Neuronal stem cell (in vitro differentiated cells): ENCODE measurements at regions not wholly inside any gene's neighbourhood (a gene's known extent, or its start where the extent isn't known, plus 50 kb on each side); places are given as distances from the start of the nearest gene placed in this dataset.
A peak's percentile ranks its signal among the peaks of the same experiment; 100 is the strongest.

Experiments
- DNase-seq: peaks from one replicate; pipeline ENCODE4 v3.0.0-alpha.2; 2013; ENCODE audit warnings: low spot score
- H2AFZ ChIP-seq: one replicate; pipeline ENCODE4 v1.6.1; 2013; ENCODE audit warnings: mild to moderate bottlenecking, low read length, inconsistent platforms
- H2AK5ac ChIP-seq: 2 replicates; pipeline ENCODE4 v1.6.1; 2013; ENCODE audit warnings: low read depth, mild to moderate bottlenecking, inconsistent platforms, low read length, moderate library complexity, mixed read lengths
- H2BK120ac ChIP-seq: 2 replicates; pipeline ENCODE4 v1.6.1; 2013; ENCODE audit warnings: low read depth, mild to moderate bottlenecking, inconsistent platforms, low read length, moderate library complexity, mixed read lengths
- H2BK12ac ChIP-seq: one replicate; pipeline ENCODE4 v1.6.1; 2013; ENCODE audit warnings: low read length, inconsistent platforms
- H2BK15ac ChIP-seq: 2 replicates; pipeline ENCODE4 v1.6.1; 2013; ENCODE audit warnings: mild to moderate bottlenecking, low read length, inconsistent platforms, mixed read lengths
- H2BK5ac ChIP-seq: one replicate; pipeline ENCODE4 v1.6.1; 2013; ENCODE audit warnings: inconsistent platforms, mild to moderate bottlenecking, low read length, moderate library complexity
- H3K14ac ChIP-seq: one replicate; pipeline ENCODE4 v1.6.1; 2013; ENCODE audit warnings: low read length, inconsistent platforms
- H3K18ac ChIP-seq: 2 replicates; pipeline ENCODE4 v1.6.1; 2013; ENCODE audit warnings: low read length, inconsistent platforms
- H3K23ac ChIP-seq: 2 replicates; pipeline ENCODE4 v1.6.1; 2013; ENCODE audit warnings: low read depth, mild to moderate bottlenecking, mixed read lengths, low read length, inconsistent platforms; ENCODE audit not compliant: poor library complexity
- H3K27ac ChIP-seq: replicated peaks from 3 replicates; pipeline ENCODE4 v1.5.1; 2013; ENCODE audit warnings: low read length, inconsistent platforms
- H3K27me3 ChIP-seq, 3 experiments: 2 replicates each; pipeline ENCODE4 v1.6.1; 2013; ENCODE audit warnings: low read length in 3 of 3, mild to moderate bottlenecking in 2 of 3, inconsistent platforms in 1 of 3, low read depth in 1 of 3, mixed read lengths in 1 of 3, moderate library complexity in 1 of 3; ENCODE audit not compliant: control insufficient read depth in 3 of 3, insufficient read depth in 3 of 3
- H3K36me3 ChIP-seq, 2 donors: replicated peaks in 1 of 2; 2 replicates each; pipeline ENCODE4 v1.6.1; 2013; ENCODE audit warnings: low read length in 2 of 2; ENCODE audit not compliant: control insufficient read depth in 2 of 2, insufficient read depth in 2 of 2
- H3K4ac ChIP-seq: 2 replicates; pipeline ENCODE4 v1.6.1; 2013; ENCODE audit warnings: inconsistent platforms, mild to moderate bottlenecking, low read length, moderate library complexity
- H3K4me1 ChIP-seq, 2 donors: 1 replicate in 1 of 2; 2 replicates in 1 of 2; pipeline ENCODE4 v1.6.1; 2013; ENCODE audit warnings: low read length in 2 of 2, low read depth in 1 of 2; ENCODE audit not compliant: control insufficient read depth in 2 of 2, insufficient read depth in 1 of 2
- H3K4me2 ChIP-seq: one replicate; pipeline ENCODE4 v1.6.1; 2013; ENCODE audit warnings: mild to moderate bottlenecking, low read length, inconsistent platforms; ENCODE audit not compliant: insufficient read depth, poor library complexity, severe bottlenecking
- H3K4me3 ChIP-seq, 2 donors: 2 replicates each; pipeline ENCODE4 v1.5.1; 2013; ENCODE audit warnings: low read length in 2 of 2, mild to moderate bottlenecking in 2 of 2, inconsistent platforms in 1 of 2, moderate library complexity in 1 of 2
- H3K79me1 ChIP-seq: one replicate; pipeline ENCODE4 v1.6.1; 2013; ENCODE audit warnings: low read depth, mild to moderate bottlenecking, inconsistent platforms, low read length, moderate library complexity
- H3K9ac ChIP-seq: one replicate; pipeline ENCODE4 v1.6.1; 2013; ENCODE audit warnings: mild to moderate bottlenecking, low read depth, low read length, inconsistent platforms; ENCODE audit not compliant: poor library complexity
- H3K9me3 ChIP-seq, 2 donors: replicated peaks in 1 of 2; 2 replicates each; pipeline versions ENCODE3 to v1.6.1; 2013; ENCODE audit warnings: low read length in 2 of 2, mild to moderate bottlenecking in 2 of 2, inconsistent platforms in 1 of 2, low read depth in 1 of 2, mixed read lengths in 1 of 2, moderate library complexity in 1 of 2; ENCODE audit not compliant: control insufficient read depth in 2 of 2, insufficient read depth in 1 of 2
- H4K8ac ChIP-seq: one replicate; pipeline ENCODE4 v1.6.1; 2013; ENCODE audit warnings: low read depth, mild to moderate bottlenecking, inconsistent platforms, low read length, moderate library complexity
- H4K91ac ChIP-seq: one replicate; pipeline ENCODE4 v1.6.1; 2013; ENCODE audit warnings: low read length, low read depth, mild to moderate bottlenecking, inconsistent platforms; ENCODE audit not compliant: poor library complexity
- WGBS, 2 donors: extraction: QIAGEN DNeasy Blood & Tissue Kit; methylation state at CpG; one replicate each; pipeline ENCODE4 v1.1.7; 2013; ENCODE audit warnings: missing lambda C conversion rate in 2 of 2, mixed read lengths in 1 of 2; ENCODE audit not compliant: insufficient read length in 2 of 2, insufficient replicate concordance in 1 of 2; ENCODE audit errors: extremely low coverage in 2 of 2; 5-methylcytosine and 5-hydroxymethylcytosine counted together

DNA sequence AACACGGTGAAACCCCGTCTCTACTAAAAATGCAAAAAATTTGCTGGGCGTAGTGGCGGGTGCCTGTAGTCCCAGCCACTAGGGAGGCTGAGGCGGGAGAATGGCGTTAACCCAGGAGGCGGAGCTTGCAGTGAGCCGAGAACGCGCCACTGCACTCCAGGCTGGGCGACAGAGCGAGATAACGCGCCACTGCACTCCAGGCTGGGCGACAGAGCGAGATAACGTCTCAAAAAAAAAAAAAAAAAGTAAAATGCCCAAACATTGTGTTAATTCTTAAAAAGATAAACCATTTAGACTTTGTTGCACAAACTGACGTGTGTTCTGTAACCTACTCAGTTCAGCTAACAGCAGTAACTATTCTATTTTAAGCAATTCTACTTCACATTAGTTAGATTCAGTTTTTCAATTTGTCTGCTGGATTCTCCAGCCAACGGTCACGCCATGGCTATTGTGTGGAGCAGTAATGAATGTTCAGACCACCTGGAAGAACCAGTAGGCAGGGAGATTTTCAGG, 119.3 kb upstream of the MAN2A1 start:
- no peak overlapping the region for H2BK15ac ChIP-seq
- H4K8ac ChIP-seq: no peak overlapping the region
- no peak overlapping the region for H3K23ac ChIP-seq
- no peak overlapping the region for H3K4ac ChIP-seq
- H2BK12ac ChIP-seq: no peak overlapping the region
- H3K4me3 ChIP-seq: no peak overlapping the region
- no peak overlapping the region for H3K27ac ChIP-seq
- no peaks in the 10 kb centered on the region for H3K36me3 ChIP-seq
- no peak overlapping the region for H2BK5ac ChIP-seq
- no peak overlapping the region for H2BK120ac ChIP-seq
- H4K91ac ChIP-seq: no peak overlapping the region
- WGBS, 2 donors: no CpG with 5 or more reads among the region's 20 CpGs
- H3K79me1 ChIP-seq: no peaks in the 10 kb centered on the region
- no peak overlapping the region for H3K14ac ChIP-seq
- H3K4me1 ChIP-seq: no peaks in the 10 kb centered on the region
- H2AFZ ChIP-seq: no peak overlapping the region
- no peaks in the 10 kb centered on the region for H3K27me3 ChIP-seq
- H3K4me2 ChIP-seq: no peak overlapping the region
- no peak overlapping the region for H3K9ac ChIP-seq
- H2AK5ac ChIP-seq: no peak overlapping the region
- no peak for DNase-seq
- no peak overlapping the region for H3K18ac ChIP-seq
- H3K9me3 ChIP-seq: no peaks in the 10 kb centered on the region

DNA sequence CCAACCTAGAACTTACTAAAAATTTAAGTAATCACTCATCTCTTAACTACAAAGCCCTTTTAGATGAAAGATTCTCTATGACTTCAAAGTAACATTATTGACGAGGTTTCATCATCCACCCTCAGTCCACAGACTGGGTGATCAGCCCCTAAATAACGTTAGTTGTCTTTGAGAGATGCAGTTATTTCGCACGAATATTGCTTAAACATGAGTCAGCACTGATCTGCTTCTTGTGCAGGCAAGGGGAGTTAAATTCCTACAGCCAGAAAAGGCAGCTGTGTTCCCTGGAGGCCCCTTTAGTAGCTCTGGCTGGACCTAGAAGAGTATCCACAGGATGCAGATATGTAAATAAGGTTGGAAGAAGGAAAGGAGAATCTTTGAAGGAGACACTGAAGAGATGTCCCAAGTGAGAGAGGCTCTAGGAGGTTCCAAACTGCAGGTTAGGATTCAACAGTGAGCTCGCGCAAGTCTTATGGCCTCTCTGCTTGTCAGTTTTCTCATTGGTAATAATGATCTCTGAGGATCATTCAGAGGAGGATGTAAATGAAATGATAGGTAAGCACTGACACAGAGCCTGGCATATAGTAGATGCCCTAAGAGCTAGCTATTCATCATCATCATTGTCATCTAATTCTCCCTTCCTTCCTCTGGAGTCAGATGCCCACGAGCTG, 122.2 kb upstream of the MAN2A1 start:
- Histone ChIP-seq H2AK5ac (no peak overlapping the region), H4K8ac (no peak overlapping the region), H3K23ac (no peak overlapping the region), H3K79me1 (no peaks in the 10 kb centered on the region), H3K27me3 (no peaks in the 10 kb centered on the region), H2BK5ac (no peak overlapping the region), H3K9me3 (no peaks in the 10 kb centered on the region), H3K27ac (no peak overlapping the region), H3K18ac (no peak overlapping the region), H2BK15ac (no peak overlapping the region), H3K4me3 (no peak overlapping the region), H2BK120ac (no peak overlapping the region), H3K4me2 (no peak overlapping the region), H3K9ac (no peak overlapping the region), H2AFZ (peak overlapping the region; percentile 50), H3K14ac (no peak overlapping the region), H3K4me1 (no peaks in the 10 kb centered on the region), H2BK12ac (no peak overlapping the region), H3K4ac (no peak overlapping the region), H3K36me3 (no peaks in the 10 kb centered on the region), H4K91ac (no peak overlapping the region)
- no peak for DNase-seq
- no CpG with 5 or more reads among the region's 7 CpGs for WGBS, 2 donors

DNA sequence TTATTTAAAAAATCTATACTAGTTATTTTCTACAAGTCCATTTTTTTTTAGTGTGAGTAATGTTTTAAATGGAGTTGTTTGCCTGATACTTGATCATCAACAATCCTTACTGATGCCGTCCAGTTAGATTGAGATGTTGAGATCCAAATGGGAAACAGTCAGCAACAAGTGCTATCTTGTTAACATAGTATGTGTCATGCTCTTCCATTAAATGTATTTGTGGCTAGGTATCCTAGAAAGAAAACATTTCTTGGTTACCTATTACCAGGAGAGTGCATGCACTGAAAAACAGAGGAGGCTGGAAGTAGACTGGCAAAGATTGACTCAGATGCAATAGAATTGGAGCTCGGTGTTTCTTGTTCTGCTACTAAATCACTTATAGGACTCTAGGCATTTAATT, 123.4 kb upstream of the MAN2A1 start:
- Histone ChIP-seq H2BK120ac (no peak overlapping the region), H3K79me1 (no peaks in the 10 kb centered on the region), H2BK5ac (no peak overlapping the region), H3K9ac (no peak overlapping the region), H3K4me2 (no peak overlapping the region), H2BK15ac (no peak overlapping the region), H3K18ac (no peak overlapping the region), H4K8ac (no peak overlapping the region), H3K36me3 (no peaks in the 10 kb centered on the region), H3K4me3 (no peak overlapping the region), H3K23ac (no peak overlapping the region), H4K91ac (no peak overlapping the region), H3K9me3 (no peaks in the 10 kb centered on the region), H2AFZ (no peak overlapping the region), H3K4ac (no peak overlapping the region), H3K27me3 (no peaks in the 10 kb centered on the region), H2BK12ac (no peak overlapping the region), H2AK5ac (no peak overlapping the region), H3K27ac (no peak overlapping the region), H3K4me1 (no peaks in the 10 kb centered on the region), H3K14ac (no peak overlapping the region)
- WGBS, 2 donors: no CpG with 5 or more reads among the region's 2 CpGs
- DNase-seq: no peak

DNA sequence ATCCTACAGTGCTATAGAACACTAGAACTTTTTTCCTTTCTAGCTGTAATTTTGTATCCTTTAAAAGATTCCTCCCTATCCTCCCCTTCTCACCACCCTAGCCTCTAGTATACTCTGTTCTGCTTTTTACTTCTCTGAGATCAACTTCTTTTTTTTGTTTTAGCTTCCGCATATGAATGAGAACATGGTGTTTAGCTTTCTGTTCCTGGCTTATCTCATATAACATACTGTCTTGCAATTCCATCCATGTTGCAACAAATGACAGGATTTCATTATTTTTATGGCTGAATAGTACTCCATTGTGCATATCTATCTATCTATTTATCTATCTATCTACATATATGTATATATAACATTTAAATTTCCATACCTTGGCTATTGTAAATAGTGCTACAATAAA, 126.0 kb upstream of the MAN2A1 start:
- H4K8ac ChIP-seq: no peak overlapping the region
- no peak overlapping the region for H3K18ac ChIP-seq
- no peak overlapping the region for H3K27ac ChIP-seq
- no peak for DNase-seq
- no peak overlapping the region for H2AFZ ChIP-seq
- no peak overlapping the region for H2BK5ac ChIP-seq
- no peak overlapping the region for H3K4me3 ChIP-seq
- H3K14ac ChIP-seq: no peak overlapping the region
- no peaks in the 10 kb centered on the region for H3K79me1 ChIP-seq
- no peak overlapping the region for H3K4ac ChIP-seq
- no peaks in the 10 kb centered on the region for H3K27me3 ChIP-seq
- H3K36me3 ChIP-seq: no peaks in the 10 kb centered on the region
- no peak overlapping the region for H3K4me2 ChIP-seq
- no peaks in the 10 kb centered on the region for H3K9me3 ChIP-seq
- no peak overlapping the region for H2AK5ac ChIP-seq
- no peaks in the 10 kb centered on the region for H3K4me1 ChIP-seq
- no peak overlapping the region for H2BK15ac ChIP-seq
- no peak overlapping the region for H2BK12ac ChIP-seq
- H2BK120ac ChIP-seq: no peak overlapping the region
- H3K23ac ChIP-seq: no peak overlapping the region
- no peak overlapping the region for H4K91ac ChIP-seq
- WGBS, 2 donors: no CpG with 5 or more reads among the region's 1 CpG
- H3K9ac ChIP-seq: no peak overlapping the region
